ENCODE measurements at regions not wholly inside any gene's neighbourhood (a gene's known extent, or its start where the extent isn't known, plus 50 kb on each side); places are given as distances from the start of the nearest gene placed in this dataset.

DNA sequence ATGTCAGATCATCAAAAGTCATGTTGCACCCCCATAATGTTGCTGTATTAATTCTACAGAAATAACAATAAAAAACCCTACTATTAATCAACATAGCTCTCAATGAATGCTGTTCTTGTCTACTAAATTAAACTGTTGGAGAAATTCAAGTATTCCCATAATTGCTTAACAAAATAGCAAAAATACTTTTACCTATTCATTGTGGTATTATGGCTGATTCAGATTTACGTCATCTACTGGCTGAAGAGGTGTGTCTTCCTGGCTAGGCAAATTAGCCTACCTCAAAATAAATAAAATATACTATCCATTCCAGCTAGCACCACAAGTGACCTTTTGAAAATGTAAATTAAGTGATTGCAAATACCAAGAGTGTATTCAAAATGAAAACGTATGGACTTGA, 249.4 kb downstream of the MEIS1 start:
- no peak overlapping the region for H3K4me3 ChIP-seq (ENCODE audit: low read depth, low read length)
- DNase-seq (ENCODE audit: low read depth) = no peak
- H3K27me3 ChIP-seq (ENCODE audit: control insufficient read depth, insufficient read depth, low read length) = no peaks in the 10 kb centered on the region
- TF ChIP-seq, protein P1, sequence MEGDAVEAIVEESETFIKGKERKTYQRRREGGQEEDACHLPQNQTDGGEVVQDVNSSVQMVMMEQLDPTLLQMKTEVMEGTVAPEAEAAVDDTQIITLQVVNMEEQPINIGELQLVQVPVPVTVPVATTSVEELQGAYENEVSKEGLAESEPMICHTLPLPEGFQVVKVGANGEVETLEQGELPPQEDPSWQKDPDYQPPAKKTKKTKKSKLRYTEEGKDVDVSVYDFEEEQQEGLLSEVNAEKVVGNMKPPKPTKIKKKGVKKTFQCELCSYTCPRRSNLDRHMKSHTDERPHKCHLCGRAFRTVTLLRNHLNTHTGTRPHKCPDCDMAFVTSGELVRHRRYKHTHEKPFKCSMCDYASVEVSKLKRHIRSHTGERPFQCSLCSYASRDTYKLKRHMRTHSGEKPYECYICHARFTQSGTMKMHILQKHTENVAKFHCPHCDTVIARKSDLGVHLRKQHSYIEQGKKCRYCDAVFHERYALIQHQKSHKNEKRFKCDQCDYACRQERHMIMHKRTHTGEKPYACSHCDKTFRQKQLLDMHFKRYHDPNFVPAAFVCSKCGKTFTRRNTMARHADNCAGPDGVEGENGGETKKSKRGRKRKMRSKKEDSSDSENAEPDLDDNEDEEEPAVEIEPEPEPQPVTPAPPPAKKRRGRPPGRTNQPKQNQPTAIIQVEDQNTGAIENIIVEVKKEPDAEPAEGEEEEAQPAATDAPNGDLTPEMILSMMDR (IDR thresholded peaks at IDR 0.05; ENCODE audit: insufficient read depth, low read length, poor library complexity, severe bottlenecking) = no peak
- no peaks in the 10 kb centered on the region for H3K36me3 ChIP-seq (ENCODE audit: control insufficient read depth, insufficient read depth, low read length)

DNA sequence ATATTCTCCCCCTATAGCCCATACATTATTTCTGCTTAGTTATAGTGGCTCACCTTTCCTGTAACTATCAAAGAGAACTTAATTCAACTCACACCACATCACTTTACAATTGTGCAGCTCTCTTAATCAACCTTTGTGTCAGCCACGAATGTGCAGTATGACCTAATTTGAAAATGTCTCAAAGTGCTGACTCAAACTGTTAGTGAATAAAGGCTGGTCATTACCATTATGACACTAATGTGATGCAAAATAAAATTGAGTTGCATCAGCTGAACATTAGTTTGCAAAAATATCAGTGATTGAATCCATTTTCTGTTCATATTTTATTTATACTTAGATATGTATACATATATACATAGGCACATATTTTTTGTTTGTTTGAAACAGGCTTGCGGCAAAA, 251.8 kb downstream of the MEIS1 start:
- Histone ChIP-seq H3K27me3 (ENCODE audit: control insufficient read depth, insufficient read depth, low read length) (no peaks in the 10 kb centered on the region), H3K36me3 (ENCODE audit: control insufficient read depth, insufficient read depth, low read length) (no peaks in the 10 kb centered on the region)
- DNase-seq (ENCODE audit: low read depth) = no peak

DNA sequence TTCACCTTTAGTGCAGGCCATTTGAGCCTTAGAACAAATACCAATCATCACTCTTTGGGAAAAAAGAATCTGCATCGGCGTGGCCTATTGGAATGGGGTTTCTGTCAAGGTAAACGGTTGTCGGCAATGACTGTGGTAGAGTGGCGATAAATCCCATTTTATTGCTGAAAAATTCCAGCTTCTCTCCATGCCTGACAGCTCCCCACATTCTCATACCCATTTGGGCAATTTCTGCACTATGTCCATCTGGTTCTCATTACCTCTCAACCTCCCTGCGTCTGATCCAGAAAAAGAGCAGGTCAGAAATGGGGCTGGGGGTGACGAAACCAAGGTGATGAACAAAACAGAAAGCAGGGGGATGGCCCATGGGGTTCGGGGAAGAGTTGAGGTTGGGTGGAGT, 254.0 kb downstream of the MEIS1 start:
- no peaks in the 10 kb centered on the region for H3K27me3 ChIP-seq (ENCODE audit: control insufficient read depth, insufficient read depth, low read length)
- no peak for DNase-seq (ENCODE audit: low read depth)
- no peak overlapping the region for H3K4me3 ChIP-seq (ENCODE audit: low read depth, low read length)
- H3K36me3 ChIP-seq (ENCODE audit: control insufficient read depth, insufficient read depth, low read length) = no peaks in the 10 kb centered on the region
- TF ChIP-seq, protein P1 (IDR thresholded peaks at IDR 0.05; ENCODE audit: insufficient read depth, low read length, poor library complexity, severe bottlenecking) = no peak

More for the DNA sequence above, 251.8 kb downstream of the MEIS1 start:
- TF ChIP-seq, protein P1 (IDR thresholded peaks at IDR 0.05; ENCODE audit: insufficient read depth, low read length, poor library complexity, severe bottlenecking) = no peak
- H3K4me3 ChIP-seq (ENCODE audit: low read depth, low read length) = no peak overlapping the region

DNA sequence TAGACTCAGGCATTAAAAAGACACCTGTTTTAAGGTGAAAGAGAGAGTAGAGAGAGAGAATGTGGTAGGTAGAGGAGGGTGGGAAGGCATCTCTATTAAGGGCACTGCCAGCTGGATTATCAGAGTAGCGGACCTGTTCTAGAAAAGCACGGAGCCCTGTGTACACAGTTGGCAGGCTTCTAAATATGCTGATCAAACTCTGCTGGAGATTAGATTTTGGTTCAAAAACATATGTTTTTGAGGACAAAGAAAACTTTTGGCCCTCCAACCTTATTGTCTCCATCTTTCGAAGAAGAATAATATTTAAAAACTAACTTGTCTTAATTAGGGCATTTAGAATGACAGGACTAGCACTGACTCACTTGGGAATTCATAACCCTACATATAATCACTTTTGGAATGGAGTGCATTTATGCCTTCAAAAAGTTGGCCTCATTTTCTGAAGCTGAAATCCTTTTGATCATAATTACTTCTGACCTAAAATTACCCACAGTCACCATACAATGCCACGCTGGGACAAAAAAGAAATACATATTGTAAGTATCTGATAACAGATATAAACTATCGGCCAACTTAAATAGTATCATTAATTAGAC, 254.6 kb downstream of the MEIS1 start:
- no peaks in the 10 kb centered on the region for H3K36me3 ChIP-seq (ENCODE audit: control insufficient read depth, insufficient read depth, low read length)
- H3K27me3 ChIP-seq (ENCODE audit: control insufficient read depth, insufficient read depth, low read length) = peaks cover 2% of the 10 kb centered on the region
- DNase-seq (ENCODE audit: low read depth) = no peak
- no peak overlapping the region for H3K4me3 ChIP-seq (ENCODE audit: low read depth, low read length)
- TF ChIP-seq, protein P1 (IDR thresholded peaks at IDR 0.05; ENCODE audit: insufficient read depth, low read length, poor library complexity, severe bottlenecking) = no peak

DNA sequence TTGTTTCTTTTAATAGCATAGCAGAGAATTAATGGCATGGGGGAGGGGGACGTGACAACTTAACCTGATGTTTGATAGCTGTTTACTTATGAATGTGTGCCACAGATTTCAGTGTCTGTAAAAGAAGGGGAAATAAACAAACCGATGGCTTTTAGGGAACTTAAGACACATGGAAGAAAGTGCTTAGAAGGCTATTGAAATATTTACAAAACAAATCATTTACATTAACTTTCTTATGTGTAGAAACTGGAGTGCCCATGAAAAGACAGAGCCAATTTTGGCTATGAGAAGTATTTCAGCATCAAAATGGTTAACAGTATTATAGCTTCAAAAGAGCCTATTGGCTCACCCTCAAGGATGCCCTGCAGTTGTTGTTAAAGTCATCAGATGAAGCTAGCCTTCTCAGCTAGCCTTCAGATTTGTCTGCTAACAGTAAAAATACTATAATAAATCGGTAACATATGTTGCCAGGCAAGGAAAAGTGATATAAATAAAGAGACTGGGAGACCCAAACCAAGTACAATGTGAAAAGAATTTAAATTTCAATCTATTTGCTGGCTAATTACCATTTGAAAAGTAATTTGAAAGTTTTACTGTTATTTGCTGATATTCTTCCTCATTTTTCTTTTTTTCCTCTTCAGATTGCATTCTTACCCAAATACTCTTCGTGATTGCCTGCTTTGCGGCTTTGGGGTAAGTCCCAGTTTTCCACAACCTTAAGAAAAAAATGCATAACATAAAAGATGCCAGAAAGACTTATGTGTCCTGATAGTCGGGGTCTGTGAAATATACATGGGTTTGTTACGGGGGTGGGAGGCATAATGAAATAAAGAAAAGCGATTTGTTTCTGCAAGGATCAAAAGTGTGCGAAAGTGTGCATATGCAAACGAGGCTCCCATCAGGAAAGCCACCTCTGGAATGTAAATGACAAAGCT, 256.4 kb downstream of the MEIS1 start:
- peaks cover 2% of the 10 kb centered on the region for H3K27me3 ChIP-seq (ENCODE audit: control insufficient read depth, insufficient read depth, low read length)
- H3K36me3 ChIP-seq (ENCODE audit: control insufficient read depth, insufficient read depth, low read length) = no peaks in the 10 kb centered on the region
- TF ChIP-seq, protein P1 (IDR thresholded peaks at IDR 0.05; ENCODE audit: insufficient read depth, low read length, poor library complexity, severe bottlenecking) = no peak
- no peak overlapping the region for H3K4me3 ChIP-seq (ENCODE audit: low read depth, low read length)
- no peak for DNase-seq (ENCODE audit: low read depth)
